ENCODE measurements at regions not wholly inside any gene's neighbourhood (a gene's known extent, or its start where the extent isn't known, plus 50 kb on each side); places are given as distances from the start of the nearest gene placed in this dataset.

DNA sequence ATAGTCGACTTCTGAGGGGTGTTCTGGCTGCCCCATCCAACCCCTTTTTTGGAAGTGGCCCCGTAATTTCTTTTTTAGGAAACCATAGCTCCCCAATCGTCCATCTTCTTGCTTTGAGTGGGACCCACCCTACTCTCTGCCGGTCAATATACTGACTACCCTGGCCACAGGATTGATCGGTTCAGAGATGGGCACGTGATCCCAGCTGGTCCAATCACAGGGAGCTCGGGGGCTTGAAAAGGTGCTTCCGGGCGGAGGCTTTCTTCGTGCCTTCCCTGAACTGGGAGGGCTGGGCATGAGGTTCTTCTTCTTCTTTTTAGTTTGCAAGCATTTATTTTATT, 78.7 kb upstream of the SH3PXD2B start:
- TF ChIP-seq, protein P1, sequence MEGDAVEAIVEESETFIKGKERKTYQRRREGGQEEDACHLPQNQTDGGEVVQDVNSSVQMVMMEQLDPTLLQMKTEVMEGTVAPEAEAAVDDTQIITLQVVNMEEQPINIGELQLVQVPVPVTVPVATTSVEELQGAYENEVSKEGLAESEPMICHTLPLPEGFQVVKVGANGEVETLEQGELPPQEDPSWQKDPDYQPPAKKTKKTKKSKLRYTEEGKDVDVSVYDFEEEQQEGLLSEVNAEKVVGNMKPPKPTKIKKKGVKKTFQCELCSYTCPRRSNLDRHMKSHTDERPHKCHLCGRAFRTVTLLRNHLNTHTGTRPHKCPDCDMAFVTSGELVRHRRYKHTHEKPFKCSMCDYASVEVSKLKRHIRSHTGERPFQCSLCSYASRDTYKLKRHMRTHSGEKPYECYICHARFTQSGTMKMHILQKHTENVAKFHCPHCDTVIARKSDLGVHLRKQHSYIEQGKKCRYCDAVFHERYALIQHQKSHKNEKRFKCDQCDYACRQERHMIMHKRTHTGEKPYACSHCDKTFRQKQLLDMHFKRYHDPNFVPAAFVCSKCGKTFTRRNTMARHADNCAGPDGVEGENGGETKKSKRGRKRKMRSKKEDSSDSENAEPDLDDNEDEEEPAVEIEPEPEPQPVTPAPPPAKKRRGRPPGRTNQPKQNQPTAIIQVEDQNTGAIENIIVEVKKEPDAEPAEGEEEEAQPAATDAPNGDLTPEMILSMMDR (IDR thresholded peaks at IDR 0.05; ENCODE audit: control extremely low read depth in 1 of 3, insufficient read depth in 1 of 3, low read depth in 1 of 3, low read length in 3 of 3): no peak
- TF ChIP-seq POLR2A (IDR thresholded peaks at IDR 0.05; ENCODE audit: control extremely low read depth in 1 of 2, low read depth in 2 of 2, low read length in 2 of 2) (no peak), PHF8 (conservative IDR thresholded peaks at IDR 0.05; ENCODE audit: low read depth, low read length) (no peak), POLR2AphosphoS5 (IDR thresholded peaks at IDR 0.05; ENCODE audit: low read depth, low read length) (no peak), JUND (IDR thresholded peaks at IDR 0.05; ENCODE audit: low read length) (no peak), JUN (IDR thresholded peaks at IDR 0.05; ENCODE audit: low read depth, low read length) (no peak), HDAC2 (IDR thresholded peaks at IDR 0.05; ENCODE audit: borderline replicate concordance in 1 of 2, low read depth in 2 of 2, low read length in 2 of 2) (no peak), SRF (IDR thresholded peaks at IDR 0.05; ENCODE audit: low read depth, low read length) (no peak), GTF2F1 (IDR thresholded peaks at IDR 0.05; ENCODE audit: borderline replicate concordance, low read depth, low read length) (no peak)
- TF ChIP-seq, protein P2, sequence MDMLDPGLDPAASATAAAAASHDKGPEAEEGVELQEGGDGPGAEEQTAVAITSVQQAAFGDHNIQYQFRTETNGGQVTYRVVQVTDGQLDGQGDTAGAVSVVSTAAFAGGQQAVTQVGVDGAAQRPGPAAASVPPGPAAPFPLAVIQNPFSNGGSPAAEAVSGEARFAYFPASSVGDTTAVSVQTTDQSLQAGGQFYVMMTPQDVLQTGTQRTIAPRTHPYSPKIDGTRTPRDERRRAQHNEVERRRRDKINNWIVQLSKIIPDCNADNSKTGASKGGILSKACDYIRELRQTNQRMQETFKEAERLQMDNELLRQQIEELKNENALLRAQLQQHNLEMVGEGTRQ (IDR thresholded peaks at IDR 0.05; ENCODE audit: low read length): peak; percentile 39
- TF ChIP-seq, protein P3, sequence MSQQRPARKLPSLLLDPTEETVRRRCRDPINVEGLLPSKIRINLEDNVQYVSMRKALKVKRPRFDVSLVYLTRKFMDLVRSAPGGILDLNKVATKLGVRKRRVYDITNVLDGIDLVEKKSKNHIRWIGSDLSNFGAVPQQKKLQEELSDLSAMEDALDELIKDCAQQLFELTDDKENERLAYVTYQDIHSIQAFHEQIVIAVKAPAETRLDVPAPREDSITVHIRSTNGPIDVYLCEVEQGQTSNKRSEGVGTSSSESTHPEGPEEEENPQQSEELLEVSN (IDR thresholded peaks at IDR 0.05): no peak

Measured in H1 (cell line).